ENCODE measurements at regions not wholly inside any gene's neighbourhood (a gene's known extent, or its start where the extent isn't known, plus 50 kb on each side); places are given as distances from the start of the nearest gene placed in this dataset.

DNA sequence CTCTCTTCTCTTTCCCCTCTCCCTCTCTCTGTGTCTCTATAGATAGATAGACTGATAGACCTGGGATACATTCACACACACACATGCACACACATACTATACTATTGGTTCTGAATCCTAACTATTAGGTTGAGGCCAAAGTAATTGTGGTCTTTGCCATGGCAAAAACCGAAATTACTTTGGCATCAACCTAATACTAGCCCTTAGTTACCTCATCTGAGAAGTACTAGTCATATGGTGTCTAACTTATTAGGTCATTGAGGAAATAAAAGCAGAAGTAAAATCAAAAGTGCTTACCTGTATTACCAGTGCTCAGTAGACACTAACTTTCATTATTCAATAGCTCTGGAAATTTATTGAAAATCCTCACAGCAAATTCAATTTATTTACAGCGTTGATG lies 451.5 kb downstream of the EPHA4 start:
- Histone ChIP-seq H3K9me3 (no peaks in the 10 kb centered on the region), H3K27me3 (no peaks in the 10 kb centered on the region), H3K4me3 (no peak overlapping the region), H3K36me3 (no peaks in the 10 kb centered on the region), H3K4me1 (no peaks in the 10 kb centered on the region), H3K27ac (no peak overlapping the region)
- WGBS, 2 donors = 90 to 94% methylated on average over 2 of the region's 2 CpGs
- TF ChIP-seq EP300 (IDR thresholded peaks at IDR 0.05) = no peak
- TF ChIP-seq, protein P1, sequence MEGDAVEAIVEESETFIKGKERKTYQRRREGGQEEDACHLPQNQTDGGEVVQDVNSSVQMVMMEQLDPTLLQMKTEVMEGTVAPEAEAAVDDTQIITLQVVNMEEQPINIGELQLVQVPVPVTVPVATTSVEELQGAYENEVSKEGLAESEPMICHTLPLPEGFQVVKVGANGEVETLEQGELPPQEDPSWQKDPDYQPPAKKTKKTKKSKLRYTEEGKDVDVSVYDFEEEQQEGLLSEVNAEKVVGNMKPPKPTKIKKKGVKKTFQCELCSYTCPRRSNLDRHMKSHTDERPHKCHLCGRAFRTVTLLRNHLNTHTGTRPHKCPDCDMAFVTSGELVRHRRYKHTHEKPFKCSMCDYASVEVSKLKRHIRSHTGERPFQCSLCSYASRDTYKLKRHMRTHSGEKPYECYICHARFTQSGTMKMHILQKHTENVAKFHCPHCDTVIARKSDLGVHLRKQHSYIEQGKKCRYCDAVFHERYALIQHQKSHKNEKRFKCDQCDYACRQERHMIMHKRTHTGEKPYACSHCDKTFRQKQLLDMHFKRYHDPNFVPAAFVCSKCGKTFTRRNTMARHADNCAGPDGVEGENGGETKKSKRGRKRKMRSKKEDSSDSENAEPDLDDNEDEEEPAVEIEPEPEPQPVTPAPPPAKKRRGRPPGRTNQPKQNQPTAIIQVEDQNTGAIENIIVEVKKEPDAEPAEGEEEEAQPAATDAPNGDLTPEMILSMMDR (IDR thresholded peaks at IDR 0.05) = no peak
- TF ChIP-seq POLR2A (IDR thresholded peaks at IDR 0.05) = no peak
- DNase-seq (ENCODE audit: low spot score in 2 of 2) = no peak

DNA sequence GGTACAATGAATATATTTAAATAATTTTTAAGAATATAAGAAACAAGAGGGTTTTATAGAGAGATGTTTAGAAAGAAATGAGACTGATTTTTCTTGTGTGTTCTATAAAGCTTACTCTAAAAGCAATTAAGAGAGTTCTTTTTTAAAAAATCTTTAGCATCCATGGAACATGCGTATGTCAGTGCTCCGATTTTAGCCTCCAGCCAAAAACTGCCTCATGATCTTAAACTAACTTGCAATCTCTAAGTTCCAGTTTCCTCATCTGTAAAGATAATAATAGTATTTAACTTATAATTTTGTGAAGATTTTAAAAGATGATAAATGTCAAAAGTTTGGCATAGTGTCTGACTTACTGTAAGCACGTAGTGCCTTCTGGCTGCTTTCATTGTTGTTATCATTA lies 448.7 kb downstream of the EPHA4 start:
- Histone ChIP-seq H3K4me3 (no peak overlapping the region), H3K9me3 (no peaks in the 10 kb centered on the region), H3K36me3 (no peaks in the 10 kb centered on the region), H3K27me3 (no peaks in the 10 kb centered on the region), H3K4me1 (no peaks in the 10 kb centered on the region), H3K27ac (no peak overlapping the region)
- 78 to 91% methylated on average over 3 of the region's 3 CpGs for WGBS, 2 donors
- TF ChIP-seq POLR2A (IDR thresholded peaks at IDR 0.05) (no peak), EP300 (IDR thresholded peaks at IDR 0.05) (no peak)
- TF ChIP-seq, protein P1 (IDR thresholded peaks at IDR 0.05) = no peak
- DNase-seq (ENCODE audit: low spot score in 2 of 2) = no peak

DNA sequence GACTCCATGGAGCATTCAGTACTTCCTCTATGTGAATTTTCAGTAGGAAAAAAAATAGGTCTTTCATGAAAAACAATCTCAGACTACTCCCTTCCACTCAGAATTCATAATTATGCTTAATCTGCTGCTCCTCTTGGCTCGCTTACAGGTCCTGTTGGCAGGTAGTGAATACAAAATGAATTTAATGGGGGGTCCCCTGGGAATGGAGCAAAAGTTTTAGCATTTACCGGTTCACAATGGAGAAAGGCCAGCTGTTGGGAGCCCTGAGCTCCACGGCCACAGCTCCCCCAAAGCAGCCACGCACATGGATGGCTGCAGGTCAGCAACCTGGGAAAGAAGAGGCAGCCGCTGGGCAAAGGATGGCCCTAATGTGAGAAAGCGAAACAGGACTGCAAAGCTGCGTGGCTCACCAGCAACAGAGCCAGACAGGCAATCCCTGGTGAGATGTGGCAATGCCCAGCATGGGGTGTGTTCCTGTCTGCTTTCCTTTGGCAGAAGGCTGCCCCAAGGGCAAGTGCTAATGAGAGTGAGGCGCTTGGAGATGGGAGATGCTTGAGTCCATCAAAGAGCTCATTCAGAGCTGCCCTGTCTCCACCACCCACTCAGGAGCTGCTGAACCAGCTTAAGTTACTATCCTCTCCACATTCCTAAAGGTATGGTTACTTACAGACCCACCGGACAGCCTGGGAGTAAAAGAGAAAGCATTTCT lies 447.4 kb downstream of the EPHA4 start:
- Histone ChIP-seq H3K36me3 (no peaks in the 10 kb centered on the region), H3K27ac (no peak overlapping the region), H3K27me3 (no peaks in the 10 kb centered on the region), H3K9me3 (no peaks in the 10 kb centered on the region), H3K4me1 (no peaks in the 10 kb centered on the region), H3K4me3 (no peak overlapping the region)
- DNase-seq (ENCODE audit: low spot score in 2 of 2) = no peak
- no peak for TF ChIP-seq EP300 (IDR thresholded peaks at IDR 0.05)
- TF ChIP-seq, protein P1 (IDR thresholded peaks at IDR 0.05) = no peak
- TF ChIP-seq POLR2A (IDR thresholded peaks at IDR 0.05) = no peak
- WGBS, 2 donors = 55 to 66% methylated on average over 9 of the region's 9 CpGs

DNA sequence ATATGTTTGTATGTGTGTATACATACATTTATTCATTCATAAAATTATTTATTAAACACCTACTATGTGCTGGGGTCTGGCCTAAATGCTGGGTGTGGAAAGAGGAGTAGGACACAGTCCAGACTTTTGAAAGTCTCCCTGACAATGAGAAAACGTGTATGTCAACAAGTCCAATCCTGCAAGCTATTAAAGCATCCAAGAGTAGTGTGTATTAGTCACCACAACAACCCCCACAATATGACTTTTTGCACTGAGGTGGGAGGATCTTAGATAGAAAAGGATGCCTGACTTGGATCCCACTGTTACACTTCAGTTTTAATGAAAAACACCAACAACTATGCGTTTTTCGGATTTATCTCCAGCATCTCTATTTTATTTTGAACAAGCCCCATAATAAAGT lies 446.4 kb downstream of the EPHA4 start:
- Histone ChIP-seq H3K4me1 (no peaks in the 10 kb centered on the region), H3K27me3 (no peaks in the 10 kb centered on the region), H3K36me3 (no peaks in the 10 kb centered on the region), H3K27ac (no peak overlapping the region), H3K4me3 (no peak overlapping the region), H3K9me3 (no peaks in the 10 kb centered on the region)
- no peak for DNase-seq (ENCODE audit: low spot score in 2 of 2)
- TF ChIP-seq POLR2A (IDR thresholded peaks at IDR 0.05) (no peak), EP300 (IDR thresholded peaks at IDR 0.05) (no peak)
- TF ChIP-seq, protein P1 (IDR thresholded peaks at IDR 0.05) = no peak
- 51 to 53% methylated on average over 3 of the region's 3 CpGs for WGBS, 2 donors

DNA sequence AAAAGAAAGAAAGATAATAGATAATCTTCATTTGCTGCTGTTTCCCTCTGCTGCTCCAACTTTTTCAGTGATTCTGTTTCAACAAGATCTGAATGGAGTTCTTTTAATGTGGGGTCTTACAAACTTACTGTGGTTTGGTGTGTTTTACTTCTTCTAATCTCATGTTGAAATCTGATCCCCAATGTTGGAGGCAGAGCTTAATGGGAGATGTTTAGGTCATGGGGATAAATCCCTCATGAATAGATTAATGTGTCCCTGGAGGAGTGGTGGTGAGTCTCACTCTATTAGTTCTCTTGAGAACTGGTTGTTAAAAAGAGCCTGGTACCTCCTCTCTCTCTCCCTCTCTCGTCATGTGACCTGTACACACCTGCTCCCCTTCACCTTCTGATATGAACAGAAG lies 442.4 kb downstream of the EPHA4 start:
- WGBS, 2 donors = 87 to 88% methylated on average over 1 of the region's 1 CpG
- Histone ChIP-seq H3K36me3 (no peaks in the 10 kb centered on the region), H3K4me1 (no peaks in the 10 kb centered on the region), H3K4me3 (no peak overlapping the region), H3K9me3 (no peaks in the 10 kb centered on the region), H3K27ac (no peak overlapping the region), H3K27me3 (no peaks in the 10 kb centered on the region)
- TF ChIP-seq, protein P1 (IDR thresholded peaks at IDR 0.05) = no peak
- TF ChIP-seq EP300 (IDR thresholded peaks at IDR 0.05) (no peak), POLR2A (IDR thresholded peaks at IDR 0.05) (no peak)
- DNase-seq (ENCODE audit: low spot score in 2 of 2) = no peak
